Adrenal gland (tissue), 9 donors: ENCODE measurements at regions not wholly inside any gene's neighbourhood (a gene's known extent, or its start where the extent isn't known, plus 50 kb on each side); places are given as distances from the start of the nearest gene placed in this dataset.
"Not testable (repeated sequence)": the region's sequence is repeated elsewhere in the genome, so short reads cannot be mapped to it uniquely, and the experiment has no call there.

Experiments
- DNase-seq, 7 donors: peaks; one replicate each; pipeline ENCODE4 v3.0.0-alpha.2; 2019 to 2020
- H3K27ac ChIP-seq, 5 donors: fragments of 200-600 bp; sonication (generic) in 4 of 5; 1 replicate in 3 of 5; 2 replicates in 2 of 5; pipeline versions ENCODE4 v1.5.1 to v1.8.0; 2016 to 2020; ENCODE audit warnings: mild to moderate bottlenecking in 1 of 5
- H3K27me3 ChIP-seq: fragments of 200-600 bp; 2 replicates; pipeline ENCODE4 v1.8.0; 2021
- H3K36me3 ChIP-seq, 2 donors: fragments of 200-600 bp; replicated peaks in 1 of 2; 1 replicate in 1 of 2; 2 replicates in 1 of 2; pipeline versions ENCODE4 v1.5.1 to v1.8.0; 2018 to 2022
- H3K4me1 ChIP-seq, 2 donors: fragments of 200-600 bp; replicated peaks in 1 of 2; 1 replicate in 1 of 2; 2 replicates in 1 of 2; pipeline versions ENCODE4 v1.5.1 to v1.8.0; 2018 to 2021
- H3K4me3 ChIP-seq, 4 donors: fragments of 200-600 bp; sonication (generic) in 3 of 4; one replicate each; pipeline ENCODE4 v1.5.1; 2016 to 2018
- H3K9me3 ChIP-seq, 3 donors: fragments of 200-600 bp; sonication (generic) in 1 of 3; replicated peaks in 1 of 3; 1 replicate in 2 of 3; 2 replicates in 1 of 3; pipeline versions ENCODE4 v1.5.1 to v1.8.0; 2016 to 2021
- POLR2A ChIP-seq, 2 donors: fragments of 450-650 bp; IDR thresholded peaks; one replicate each; pipeline ENCODE4 v1.6.1; 2017; ENCODE audit warnings: antibody characterized with exemption in 2 of 2, mild to moderate bottlenecking in 2 of 2, moderate library complexity in 1 of 2
- WGBS, 4 donors: extraction: QIAGEN DNeasy Blood & Tissue Kit in 2 of 4; methylation state at CpG; one replicate each; pipeline versions ENCODE4 v1.1.5 to v1.1.7; 2013 to 2017; 5-methylcytosine and 5-hydroxymethylcytosine counted together
- intact Hi-C, 2 donors: fragments of 100-400 bp; cut with DNase I; formaldehyde crosslinking; loops; one replicate each; pipeline versions ENCODE4 v1.14.1 to v1.15.0; 2022 to 2023
- TF ChIP-seq, protein P1 (sequence below), 6 experiments: fragments of 450-650 bp in 4 of 6; fragments of 200-600 bp in 2 of 6; sonication (generic) in 1 of 6; IDR thresholded peaks; 1 replicate in 5 of 6; 2 replicates in 1 of 6; pipeline versions ENCODE4 v1.5.1 to v1.8.0; 2016 to 2021; ENCODE audit warnings: antibody characterized with exemption in 6 of 6, mild to moderate bottlenecking in 2 of 6, moderate library complexity in 1 of 6
- donor health status: healthy with polysubstance abuse.
- donor health status: Bipolar disorder and iron deficiency.
- donor health status: DM: yes; HTN: yes; CAD: no.
- donor health status: DM: no; HTN: no; CAD: no.
- donor health status: DM: no; HTN: no; CAD: no.

DNA sequence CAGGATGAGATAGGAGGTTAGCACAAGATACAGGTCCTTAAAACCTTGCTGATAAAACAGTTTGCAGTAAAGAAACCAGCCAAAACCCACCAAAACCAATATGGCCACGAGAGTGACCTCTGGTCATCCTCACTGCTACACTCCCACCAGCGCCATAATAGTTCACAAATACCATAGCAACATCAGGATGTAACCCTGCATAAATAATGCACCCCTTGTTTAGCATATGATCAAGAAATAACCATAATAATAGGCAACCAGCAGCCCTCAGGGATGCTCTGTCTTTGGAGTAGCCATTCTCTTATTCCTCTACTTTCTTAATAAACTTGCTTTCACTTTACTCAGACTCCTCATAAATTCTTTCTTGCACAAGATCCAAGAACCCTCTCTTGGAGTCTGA lies 86.9 kb upstream of the PRSS3 start:
- no peak for DNase-seq
- TF ChIP-seq, protein P1, sequence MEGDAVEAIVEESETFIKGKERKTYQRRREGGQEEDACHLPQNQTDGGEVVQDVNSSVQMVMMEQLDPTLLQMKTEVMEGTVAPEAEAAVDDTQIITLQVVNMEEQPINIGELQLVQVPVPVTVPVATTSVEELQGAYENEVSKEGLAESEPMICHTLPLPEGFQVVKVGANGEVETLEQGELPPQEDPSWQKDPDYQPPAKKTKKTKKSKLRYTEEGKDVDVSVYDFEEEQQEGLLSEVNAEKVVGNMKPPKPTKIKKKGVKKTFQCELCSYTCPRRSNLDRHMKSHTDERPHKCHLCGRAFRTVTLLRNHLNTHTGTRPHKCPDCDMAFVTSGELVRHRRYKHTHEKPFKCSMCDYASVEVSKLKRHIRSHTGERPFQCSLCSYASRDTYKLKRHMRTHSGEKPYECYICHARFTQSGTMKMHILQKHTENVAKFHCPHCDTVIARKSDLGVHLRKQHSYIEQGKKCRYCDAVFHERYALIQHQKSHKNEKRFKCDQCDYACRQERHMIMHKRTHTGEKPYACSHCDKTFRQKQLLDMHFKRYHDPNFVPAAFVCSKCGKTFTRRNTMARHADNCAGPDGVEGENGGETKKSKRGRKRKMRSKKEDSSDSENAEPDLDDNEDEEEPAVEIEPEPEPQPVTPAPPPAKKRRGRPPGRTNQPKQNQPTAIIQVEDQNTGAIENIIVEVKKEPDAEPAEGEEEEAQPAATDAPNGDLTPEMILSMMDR (IDR thresholded peaks at IDR 0.05): no peak
- no peak for TF ChIP-seq POLR2A (IDR thresholded peaks at IDR 0.05)
- Histone ChIP-seq H3K4me1 (no peaks in the 10 kb centered on the region), H3K27me3 (peaks cover 5% of the 10 kb centered on the region), H3K4me3 (no peak overlapping the region), H3K27ac (no peak overlapping the region), H3K36me3 (no peaks in the 10 kb centered on the region), H3K9me3 (no peaks in the 10 kb centered on the region)
- intact Hi-C loops: no loop called here
- 61 to 94% (median 80%) methylated on average over 2 of the region's 2 CpGs for WGBS, 4 donors

GRCh38 chr9:33709269-33709668 lies 86.1 kb upstream of the PRSS3 start:
- intact Hi-C loops: no loop called here
- H3K36me3 ChIP-seq: no peaks in the 10 kb centered on the region
- 64 to 73% (median 68%) methylated on average over 3 of the region's 3 CpGs for WGBS, 4 donors
- TF ChIP-seq, protein P1 (IDR thresholded peaks at IDR 0.05): no peak
- TF ChIP-seq POLR2A (IDR thresholded peaks at IDR 0.05): no peak
- no peaks in the 10 kb centered on the region for H3K9me3 ChIP-seq
- no peaks in the 10 kb centered on the region for H3K4me1 ChIP-seq
- H3K27ac ChIP-seq: no peak overlapping the region
- no peak overlapping the region for H3K4me3 ChIP-seq
- peaks cover 5% of the 10 kb centered on the region for H3K27me3 ChIP-seq
- no peak for DNase-seq

- 16 to 44% (median 30%) methylated on average over 1 of the region's 1 CpG for WGBS, 4 donors
Observed at GRCh38 chr9:33711418-33711817, 83.9 kb upstream of the PRSS3 start.

GRCh38 chr9:33714989-33715388 lies 80.4 kb upstream of the PRSS3 start:
- Histone ChIP-seq H3K27me3 (peaks cover 5% of the 10 kb centered on the region), H3K4me1 (no peaks in the 10 kb centered on the region), H3K27ac (no peak overlapping the region), H3K4me3 (no peak overlapping the region), H3K36me3 (no peaks in the 10 kb centered on the region), H3K9me3 (no peaks in the 10 kb centered on the region)
- no peak for DNase-seq
- intact Hi-C loops: no loop called here
- WGBS, 4 donors: 69 to 84% (median 81%) methylated on average over 2 of the region's 2 CpGs
- no peak for TF ChIP-seq POLR2A (IDR thresholded peaks at IDR 0.05)
- TF ChIP-seq, protein P1 (IDR thresholded peaks at IDR 0.05): no peak

More at GRCh38 chr9:33711418-33711817, 83.9 kb upstream of the PRSS3 start:
- H3K27ac ChIP-seq, DNase-seq, H3K27me3 ChIP-seq, H3K4me1 ChIP-seq, H3K9me3 ChIP-seq, H3K36me3 ChIP-seq, H3K4me3 ChIP-seq, intact Hi-C loops: not testable (repeated sequence)

GRCh38 chr9:33718987-33719386 lies 76.4 kb upstream of the PRSS3 start:
- H3K4me1 ChIP-seq: peaks cover 0 to 4% of the 10 kb centered on the region in 2 donors
- no peaks in the 10 kb centered on the region for H3K27me3 ChIP-seq
- no peak overlapping the region for H3K4me3 ChIP-seq
- H3K9me3 ChIP-seq: no peaks in the 10 kb centered on the region
- peak in 5 of 7 donors; percentile 13 to 40 (median 37) for DNase-seq
- TF ChIP-seq, protein P1 (IDR thresholded peaks at IDR 0.05): no peak
- no peak for TF ChIP-seq POLR2A (IDR thresholded peaks at IDR 0.05)
- H3K27ac ChIP-seq: no peak overlapping the region
- intact Hi-C loops: no loop called here
- 61 to 73% (median 65%) methylated on average over 6 to 7 of the region's 7 CpGs for WGBS, 4 donors
- H3K36me3 ChIP-seq: no peaks in the 10 kb centered on the region
